Loucy (cell line): ENCODE measurements at regions not wholly inside any gene's neighbourhood (a gene's known extent, or its start where the extent isn't known, plus 50 kb on each side); places are given as distances from the start of the nearest gene placed in this dataset.

Source experiments
- CTCF ChIP-seq: fragments of 200-600 bp; sonication (generic); conservative IDR thresholded peaks from 2 replicates; pipeline ENCODE4 v1.5.1; 2014; ENCODE audit warnings: mild to moderate bottlenecking, antibody characterized with exemption, low read length
- EZH2phosphoT487 ChIP-seq: fragments of 200-600 bp; IDR thresholded peaks from 2 replicates; pipeline ENCODE4 v1.6.1; 2018; ENCODE audit warnings: antibody characterized with exemption, mild to moderate bottlenecking, moderate library complexity, borderline replicate concordance

DNA sequence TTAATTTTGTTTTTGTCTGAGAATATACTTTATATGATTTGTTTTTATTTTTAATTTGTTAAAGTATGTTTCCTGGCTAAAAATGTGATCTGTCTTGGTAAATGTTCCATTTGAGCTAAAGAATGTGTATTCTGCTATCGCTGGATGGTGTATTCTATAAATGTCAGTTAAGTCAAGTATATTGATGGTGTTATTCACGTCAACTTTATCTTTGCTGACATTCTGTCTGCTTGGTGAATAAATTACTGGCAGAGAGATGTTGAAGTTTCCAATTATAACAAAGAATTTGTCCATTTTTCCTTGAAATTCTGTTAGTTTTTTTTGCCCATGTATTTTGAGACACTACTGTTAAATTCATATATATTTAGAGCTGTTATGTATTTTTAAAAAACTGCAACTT, 1131.8 kb upstream of the GJE1 start:
- TF ChIP-seq CTCF (no peak), EZH2phosphoT487 (no peak)
